NOMO-1 treated with dmso at 0.1 percent for 144 hours (cell line): ENCODE measurements at regions not wholly inside any gene's neighbourhood (a gene's known extent, or its start where the extent isn't known, plus 50 kb on each side); places are given as distances from the start of the nearest gene placed in this dataset.

Experiments used
- DNase-seq: peaks from one replicate; lab custom pipeline; 2025; ENCODE audit not compliant: unreplicated experiment; lab: John Stamatoyannopoulos, UW

- no peak for DNase-seq
Observed at GRCh38 chr3:193187070-193187722, 53.8 kb upstream of the PLAAT1 start.

GRCh38 chr3:193190146-193190786, 50.8 kb upstream of the PLAAT1 start:
- DNase-seq: peak; percentile 43
